ENCODE measurements at regions not wholly inside any gene's neighbourhood (a gene's known extent, or its start where the extent isn't known, plus 50 kb on each side); places are given as distances from the start of the nearest gene placed in this dataset.

- no peak for DNase-seq
These were observed 51.4 kb upstream of the NPVF start for GRCh38 chr7:25279705-25280104.

GRCh38 chr7:25280181-25280580 is 51.9 kb upstream of the NPVF start:
- DNase-seq: no peak

GRCh38 chr7:25282194-25282593 is 53.9 kb upstream of the NPVF start:
- DNase-seq: no peak

DNA sequence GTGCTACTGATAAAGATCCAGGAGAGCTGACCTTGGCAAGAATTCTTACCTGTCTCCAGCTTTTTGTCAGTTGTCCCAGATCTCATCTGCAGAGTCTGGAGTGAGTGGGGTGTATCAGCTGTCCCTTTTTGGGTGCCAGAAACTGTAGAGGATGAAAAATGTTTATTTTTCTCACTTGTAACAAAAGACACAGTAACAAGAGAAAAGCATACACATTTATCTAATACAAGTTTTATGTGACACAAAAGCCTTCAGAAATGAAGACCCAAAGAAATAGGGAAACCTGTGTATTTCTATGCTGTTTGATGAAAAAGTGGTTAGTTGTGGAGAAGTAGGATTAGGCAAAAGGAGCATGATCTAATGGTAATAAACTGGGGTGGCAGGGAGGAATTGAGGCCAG is 58.5 kb upstream of the NPVF start:
- DNase-seq: no peak

DNA sequence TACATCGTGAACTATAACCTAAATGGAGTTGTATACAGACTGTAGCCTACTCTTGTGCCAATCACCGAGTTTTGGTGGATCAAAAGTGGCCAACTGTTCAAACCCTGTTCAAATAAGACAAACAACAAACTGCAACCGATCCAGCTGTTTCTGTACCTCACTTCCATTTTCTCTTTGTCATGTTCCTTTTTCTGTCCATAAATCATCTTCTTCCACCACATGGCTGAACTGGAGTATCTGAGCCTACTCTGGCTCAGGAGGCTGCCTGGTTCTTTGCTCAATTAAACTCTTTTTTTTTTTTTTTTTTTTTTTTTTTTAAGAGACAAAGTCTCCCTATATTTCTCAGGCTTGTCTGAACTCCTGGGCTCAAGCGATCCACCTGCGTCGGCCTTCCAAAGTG is 59.0 kb upstream of the NPVF start:
- DNase-seq: no peak

DNA sequence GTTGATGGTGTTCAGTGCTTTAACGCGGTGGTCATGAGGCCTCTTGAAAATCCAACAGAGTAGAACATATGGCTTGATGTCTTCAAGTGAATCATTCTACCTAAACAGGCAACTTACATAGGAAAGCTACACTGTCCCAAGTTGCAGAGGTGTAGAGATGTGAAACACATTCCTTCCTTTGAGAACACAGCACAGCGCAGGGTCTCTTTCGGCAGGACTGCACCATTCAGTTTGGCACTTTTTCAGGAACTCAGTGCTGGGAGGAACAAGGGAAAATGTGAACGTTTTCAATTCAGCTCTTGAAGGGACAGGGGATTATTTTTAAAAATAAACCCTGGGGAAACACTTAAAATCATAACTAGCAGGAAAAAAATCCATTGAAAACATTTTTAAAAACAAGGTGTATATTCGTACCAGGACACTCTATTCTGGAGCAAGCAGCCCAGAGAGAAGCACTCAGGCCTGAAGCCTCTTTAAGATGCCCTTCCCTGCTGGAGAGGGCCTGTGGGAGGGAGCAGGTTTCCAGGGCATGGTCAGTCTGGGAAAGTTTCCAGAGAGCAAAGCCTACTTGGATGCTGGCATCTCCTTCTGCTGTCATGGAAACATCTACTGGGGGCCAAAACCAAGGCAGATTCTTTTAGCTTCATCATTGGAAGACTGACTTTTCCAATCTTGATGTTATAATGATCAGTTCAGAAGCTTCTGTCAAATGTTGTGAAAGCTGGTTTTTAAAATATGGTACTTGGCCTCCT is 60.4 kb upstream of the NPVF start:
- no peak for DNase-seq

- DNase-seq: no peak
These were observed 61.2 kb upstream of the NPVF start for GRCh38 chr7:25289518-25289917.

- DNase-seq: no peak
These were observed 66.3 kb upstream of the NPVF start for GRCh38 chr7:25294624-25295023.

GRCh38 chr7:25295387-25295786 is 67.1 kb upstream of the NPVF start:
- DNase-seq: no peak

- DNase-seq: no peak
These were observed 67.8 kb upstream of the NPVF start for GRCh38 chr7:25296086-25296485.

- DNase-seq: no peak
These were observed 69.0 kb upstream of the NPVF start for GRCh38 chr7:25297278-25297677.

GRCh38 chr7:25303281-25304181 is 75.2 kb upstream of the NPVF start:
- no peak for DNase-seq

DNA sequence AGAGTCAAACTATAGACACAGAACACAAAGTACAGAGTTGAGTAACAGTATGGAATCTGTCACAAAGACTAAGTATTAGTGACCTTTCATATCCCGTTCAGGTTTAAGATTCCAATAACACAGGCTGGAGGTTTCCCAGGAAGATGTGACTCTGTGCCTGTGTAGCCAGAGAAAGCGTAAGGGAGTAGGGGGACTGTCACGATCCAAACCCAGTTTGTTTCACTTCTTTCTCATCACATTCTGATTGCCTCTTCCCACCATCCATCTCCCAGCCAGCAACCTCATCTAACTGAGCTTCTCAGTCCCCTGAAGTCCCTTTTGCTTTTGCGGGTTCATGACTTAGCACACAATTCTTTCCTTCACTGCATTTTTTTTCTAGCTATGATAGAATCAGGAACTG is 76.4 kb upstream of the NPVF start:
- no peak for DNase-seq

- no peak for DNase-seq
These were observed 77.5 kb upstream of the NPVF start for GRCh38 chr7:25305831-25306230.

DNA sequence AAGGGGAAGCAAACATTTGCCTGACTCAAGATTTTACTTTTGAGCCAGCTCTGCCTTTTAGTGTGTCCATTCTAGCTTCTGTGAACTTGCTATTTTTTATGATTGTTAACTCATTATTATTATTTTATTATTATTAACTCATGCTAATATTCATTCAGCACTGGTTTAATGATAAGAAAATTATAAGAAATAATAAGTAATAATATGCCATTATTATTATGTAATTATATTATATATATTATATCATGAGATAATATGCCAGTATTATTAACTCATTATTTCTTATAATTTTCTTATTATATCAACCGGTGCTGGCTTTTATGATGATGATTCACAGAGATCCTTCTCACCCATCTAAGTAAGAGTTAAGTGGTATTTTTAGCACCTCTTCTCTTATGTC is 79.3 kb upstream of the NPVF start:
- no peak for DNase-seq

- DNase-seq: no peak
These were observed 80.0 kb upstream of the NPVF start for GRCh38 chr7:25308246-25308645.

- no peak for DNase-seq
These were observed 80.8 kb upstream of the NPVF start for GRCh38 chr7:25308906-25309705.

GRCh38 chr7:25310896-25311295 is 82.6 kb upstream of the NPVF start:
- no peak for DNase-seq

DNA sequence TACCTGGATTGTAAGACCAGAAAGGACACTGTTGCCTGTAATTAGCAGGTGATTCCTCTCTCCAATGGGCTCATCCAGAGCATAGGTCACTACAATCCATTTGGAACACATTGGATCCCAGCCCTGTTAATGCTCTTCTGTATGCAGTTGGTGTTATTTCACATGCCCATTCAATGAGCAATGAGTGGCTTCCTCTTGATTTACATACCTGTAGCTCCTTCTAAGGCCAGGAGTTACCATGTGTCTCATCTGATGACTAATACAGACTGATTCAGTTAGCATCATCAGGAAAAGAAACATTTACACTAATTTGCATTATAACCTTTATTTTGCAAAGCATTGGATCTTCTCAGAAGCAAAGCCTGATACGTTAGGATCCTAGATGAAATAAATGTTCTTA is 83.1 kb upstream of the NPVF start:
- no peak for DNase-seq

DNA sequence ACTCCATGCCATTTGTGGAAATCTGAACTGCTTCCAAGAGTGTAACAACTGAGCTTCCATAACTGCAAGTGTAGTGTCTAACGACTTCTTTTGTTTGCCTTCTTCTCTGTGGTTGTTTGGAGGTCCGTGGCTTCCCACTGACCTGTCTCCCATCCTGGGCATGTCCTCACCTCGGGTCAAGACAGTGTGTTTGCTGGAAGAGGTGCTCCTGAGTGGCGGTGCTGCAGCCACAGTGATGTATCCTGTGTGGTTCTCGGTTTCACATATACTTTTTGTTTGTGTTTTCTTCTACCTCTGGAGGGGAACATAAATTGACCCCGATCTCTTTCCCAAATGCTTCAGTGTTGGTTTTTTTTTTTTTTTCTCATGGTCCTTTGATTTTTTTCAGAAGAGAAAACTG is 84.7 kb upstream of the NPVF start:
- no peak for DNase-seq

DNA sequence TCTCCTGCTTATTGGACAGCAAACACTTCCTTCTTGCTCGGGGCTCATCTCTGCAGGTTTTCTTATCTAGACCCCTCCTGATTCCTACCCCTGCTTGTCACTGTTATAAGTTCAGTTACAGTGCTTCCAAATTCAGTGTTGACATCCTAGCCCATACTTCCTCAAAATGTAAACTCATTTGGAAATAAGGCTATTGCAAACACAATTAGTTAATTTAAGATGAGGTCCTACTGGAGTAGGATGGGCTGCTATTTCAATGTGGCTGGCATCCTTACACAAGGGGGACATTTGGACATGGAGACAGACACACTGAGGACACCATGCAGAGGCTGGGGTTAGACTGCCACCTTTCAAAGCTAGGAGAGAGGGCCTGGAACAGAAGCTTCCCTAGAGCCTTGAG is 85.2 kb upstream of the NPVF start:
- DNase-seq: no peak

DNA sequence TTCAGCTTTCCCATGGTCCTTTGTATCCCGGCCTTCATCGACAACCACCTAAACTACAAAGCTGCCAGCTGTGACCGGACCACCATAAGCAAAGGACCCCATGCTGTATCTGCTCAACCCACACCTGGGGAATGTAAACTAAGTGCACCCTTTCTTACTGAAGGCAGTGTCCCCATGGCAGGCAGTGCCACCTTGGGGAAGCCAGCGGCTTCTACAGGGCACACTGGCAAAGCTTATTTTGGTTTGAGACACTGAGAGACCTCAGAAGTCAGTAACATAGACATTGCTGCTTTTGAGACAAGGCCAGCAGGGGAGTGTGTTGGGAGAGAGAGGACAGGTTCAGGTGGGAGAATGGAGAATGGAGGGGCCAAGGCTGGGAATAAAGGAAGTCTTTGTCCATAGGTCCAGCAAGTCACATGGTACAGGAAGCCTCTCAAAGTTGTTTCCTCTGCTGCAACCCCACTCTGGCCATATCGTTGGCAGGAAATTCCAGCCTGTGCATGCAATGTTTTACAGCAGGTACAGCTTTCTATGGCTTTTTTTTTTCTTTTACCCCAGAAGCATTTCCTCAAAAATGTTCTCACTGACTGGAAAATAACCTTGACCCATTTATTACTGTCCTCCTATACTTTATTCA is 85.9 kb upstream of the NPVF start:
- DNase-seq: no peak

- no peak for DNase-seq
These were observed 86.5 kb upstream of the NPVF start for GRCh38 chr7:25314731-25315267.

All from NCI-H748 treated with DMSO at 0.1 percent for 48 hours (cell line).